AG09309 (cell line): ENCODE measurements at regions not wholly inside any gene's neighbourhood (a gene's known extent, or its start where the extent isn't known, plus 50 kb on each side); places are given as distances from the start of the nearest gene placed in this dataset.

Experiments used
- DNase-seq: peaks from one replicate; pipeline ENCODE4 v3.0.0-alpha.2; 2010; ENCODE audit warnings: low read depth
- H3K4me3 ChIP-seq: 2 replicates; pipeline ENCODE4 v1.5.1; 2011; ENCODE audit warnings: mild to moderate bottlenecking, low read depth, low read length, moderate library complexity; ENCODE audit not compliant: control insufficient read depth
- CTCF ChIP-seq: IDR thresholded peaks from 2 replicates; pipeline ENCODE4 v1.5.1; 2011; ENCODE audit warnings: mild to moderate bottlenecking, low read depth, low read length, inconsistent platforms; ENCODE audit not compliant: insufficient read depth, control insufficient read depth; ENCODE audit errors: missing control alignments

DNA sequence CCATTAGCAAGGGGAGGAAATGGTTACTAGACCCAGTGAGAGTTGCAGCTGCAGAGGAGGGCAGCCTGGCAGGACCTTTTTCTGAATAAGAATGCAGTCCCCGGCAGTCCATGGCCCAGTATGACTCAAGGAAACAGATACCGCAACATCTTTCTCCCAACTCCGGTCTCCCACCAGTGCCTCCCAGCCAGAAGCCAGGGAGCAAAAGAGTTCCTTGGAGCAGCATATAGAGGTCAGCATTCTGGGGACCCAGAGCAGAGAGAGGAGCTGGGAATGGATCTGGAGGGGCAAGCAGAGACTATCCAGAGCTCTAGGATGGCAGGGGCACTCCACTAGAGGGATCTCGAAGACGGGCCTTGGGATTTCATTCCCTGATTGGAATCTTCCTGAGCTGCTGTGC, 339.2 kb upstream of the AADAT start:
- no peak overlapping the region for H3K4me3 ChIP-seq
- DNase-seq, result no peak
- TF ChIP-seq CTCF, result no peak

DNA sequence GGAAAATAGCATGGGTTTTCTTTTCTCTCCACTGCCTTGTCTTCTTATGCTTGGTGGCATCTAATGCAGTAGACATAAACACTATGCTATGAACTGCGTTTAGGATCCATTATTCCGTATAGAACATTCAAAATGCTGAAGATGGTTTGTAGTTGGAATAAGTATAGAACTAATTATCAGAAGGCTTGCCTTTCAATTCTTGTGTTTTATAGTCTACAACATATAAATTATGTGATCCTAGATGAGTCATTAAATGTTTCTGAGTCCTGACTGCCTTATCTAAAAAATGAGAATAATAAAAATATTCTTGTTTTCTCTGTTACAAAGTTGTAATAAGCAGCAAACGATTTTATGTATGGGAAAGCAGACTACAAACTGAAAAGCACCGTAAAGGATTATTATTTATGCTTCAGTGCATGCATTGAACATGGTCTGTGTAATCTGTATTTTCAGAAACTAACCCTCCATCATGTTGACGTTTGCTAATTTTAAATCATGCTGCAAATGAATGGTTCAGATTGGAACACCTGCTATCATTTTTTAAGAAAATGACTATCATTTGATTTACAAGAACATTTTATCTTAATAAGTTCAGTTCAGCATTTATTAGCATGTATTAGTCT, 335.9 kb upstream of the AADAT start:
- H3K4me3 ChIP-seq, result no peak overlapping the region
- TF ChIP-seq CTCF, result no peak
- DNase-seq, result no peak

GRCh38 chr4:170425040-170425439, 335.3 kb upstream of the AADAT start:
- DNase-seq, result no peak
- H3K4me3 ChIP-seq, result no peak overlapping the region
- no peak for TF ChIP-seq CTCF

- no peak for DNase-seq
Observed at GRCh38 chr4:170423137-170423536, 333.4 kb upstream of the AADAT start.

DNA sequence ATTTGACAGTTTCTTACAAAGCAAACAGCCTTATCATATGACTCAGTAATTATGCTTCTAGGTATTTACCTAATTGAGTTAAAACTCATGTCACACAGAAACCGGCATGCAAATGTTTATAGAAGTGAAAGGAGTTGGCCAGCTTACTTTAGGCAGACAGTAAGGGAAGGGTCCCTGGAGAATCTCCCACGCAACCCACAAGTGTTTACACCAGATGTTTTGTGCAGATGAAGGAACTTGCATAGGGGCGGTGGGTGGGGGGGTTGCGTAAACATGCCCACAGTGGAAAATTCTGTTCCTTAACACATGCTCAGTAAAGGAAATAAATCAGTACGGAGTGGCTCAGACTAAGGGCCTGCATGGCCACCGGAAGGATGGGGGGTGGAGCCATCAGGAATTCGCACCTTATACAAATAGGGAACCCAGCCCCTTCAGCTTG, 330.5 kb upstream of the AADAT start:
- TF ChIP-seq CTCF, result no peak
- H3K4me3 ChIP-seq, result no peak overlapping the region
- DNase-seq, result no peak

More at GRCh38 chr4:170423137-170423536, 333.4 kb upstream of the AADAT start:
- TF ChIP-seq CTCF, result no peak
- no peak overlapping the region for H3K4me3 ChIP-seq

DNA sequence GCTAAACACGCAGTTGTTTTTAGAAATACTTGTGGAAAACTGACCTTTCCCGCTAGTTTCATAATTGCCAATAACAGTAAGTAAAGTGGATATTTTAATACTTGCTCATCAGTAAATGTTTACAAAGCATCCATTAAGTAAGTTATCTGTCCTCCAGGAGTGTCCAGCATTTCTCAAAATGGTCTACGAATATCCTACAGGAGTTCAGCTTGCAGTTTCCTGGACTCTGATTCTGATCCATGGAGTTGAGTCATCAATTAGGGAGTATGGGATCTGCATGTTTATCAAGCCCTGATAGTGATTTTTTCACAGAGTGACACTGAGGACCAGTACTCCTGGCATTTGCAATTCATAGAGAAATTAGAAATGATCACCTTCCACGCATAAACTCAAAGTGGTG, 325.2 kb upstream of the AADAT start:
- no peak for DNase-seq
- H3K4me3 ChIP-seq, result no peak overlapping the region
- TF ChIP-seq CTCF, result no peak
